ENCODE measurements at regions not wholly inside any gene's neighbourhood (a gene's known extent, or its start where the extent isn't known, plus 50 kb on each side); places are given as distances from the start of the nearest gene placed in this dataset.

DNA sequence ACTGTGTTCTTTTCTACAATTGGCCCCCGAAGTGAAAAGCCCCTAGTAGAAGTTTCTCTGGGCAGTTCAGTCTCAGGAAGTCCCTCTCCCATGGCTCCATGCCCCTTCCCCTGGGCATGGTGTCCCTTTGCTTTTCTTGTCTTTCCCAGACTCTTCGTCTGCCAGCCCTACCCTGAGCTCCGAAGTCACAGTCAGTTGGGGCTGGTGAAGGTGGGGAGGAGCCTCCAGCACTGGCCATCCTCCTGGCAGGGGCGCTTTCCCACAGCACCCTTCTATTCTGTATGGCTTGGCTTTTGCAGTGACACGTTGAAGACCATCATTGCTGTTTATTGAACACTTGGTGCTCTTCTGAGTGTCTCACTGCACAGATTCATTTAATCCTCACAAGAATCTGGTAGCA lies 195.1 kb upstream of the CADM1 start:
- H3K9me3 ChIP-seq (replicated peaks in 1 of 2; ENCODE audit: control insufficient read depth in 1 of 2, insufficient read depth in 1 of 2, low read length in 2 of 2), result peaks cover 0 to 4% of the 10 kb centered on the region in 2 donors
- no peak overlapping the region for H3K4me2 ChIP-seq (replicated peaks; ENCODE audit: extremely low read depth, low read length, poor library complexity, severe bottlenecking)
- intact Hi-C loops (cut with micrococcal nuclease), result no loop called here
- no peaks in the 10 kb centered on the region for H4K20me1 ChIP-seq (ENCODE audit: insufficient read depth, low read length)
- no peak overlapping the region for H2AFZ ChIP-seq (ENCODE audit: insufficient read depth, low read depth, low read length, poor library complexity, severe bottlenecking)
- TF ChIP-seq, protein P1, sequence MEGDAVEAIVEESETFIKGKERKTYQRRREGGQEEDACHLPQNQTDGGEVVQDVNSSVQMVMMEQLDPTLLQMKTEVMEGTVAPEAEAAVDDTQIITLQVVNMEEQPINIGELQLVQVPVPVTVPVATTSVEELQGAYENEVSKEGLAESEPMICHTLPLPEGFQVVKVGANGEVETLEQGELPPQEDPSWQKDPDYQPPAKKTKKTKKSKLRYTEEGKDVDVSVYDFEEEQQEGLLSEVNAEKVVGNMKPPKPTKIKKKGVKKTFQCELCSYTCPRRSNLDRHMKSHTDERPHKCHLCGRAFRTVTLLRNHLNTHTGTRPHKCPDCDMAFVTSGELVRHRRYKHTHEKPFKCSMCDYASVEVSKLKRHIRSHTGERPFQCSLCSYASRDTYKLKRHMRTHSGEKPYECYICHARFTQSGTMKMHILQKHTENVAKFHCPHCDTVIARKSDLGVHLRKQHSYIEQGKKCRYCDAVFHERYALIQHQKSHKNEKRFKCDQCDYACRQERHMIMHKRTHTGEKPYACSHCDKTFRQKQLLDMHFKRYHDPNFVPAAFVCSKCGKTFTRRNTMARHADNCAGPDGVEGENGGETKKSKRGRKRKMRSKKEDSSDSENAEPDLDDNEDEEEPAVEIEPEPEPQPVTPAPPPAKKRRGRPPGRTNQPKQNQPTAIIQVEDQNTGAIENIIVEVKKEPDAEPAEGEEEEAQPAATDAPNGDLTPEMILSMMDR (IDR thresholded peaks at IDR 0.05), result no peak
- Mint-ChIP-seq H3K36me3 (peaks cover 0 to 2% of the 10 kb centered on the region in 2 donors), H3K27ac (peak overlapping the region in 1 of 7 donors; percentile 42), H3K9me3 (peaks cover 0 to 8% (median 5%) of the 10 kb centered on the region in 7 donors), H3K4me3 (peak overlapping the region in 1 of 2 donors; percentile 33), H3K27me3 (ENCODE audit: low read depth in 3 of 3) (peaks cover 12 to 24% (median 13%) of the 10 kb centered on the region in 3 donors), H3K4me1 (peaks cover 17% of the 10 kb centered on the region)
- H3K4me1 ChIP-seq (ENCODE audit: control insufficient read depth in 1 of 2, insufficient read depth in 2 of 2, low read length in 2 of 2), result peaks cover 0 to 6% of the 10 kb centered on the region in 2 donors
- H3K27ac ChIP-seq (ENCODE audit: low read depth in 1 of 2, low read length in 2 of 2), result no peak overlapping the region
- WGBS (ENCODE audit: insufficient coverage), result 88% methylated on average over 2 of the region's 5 CpGs
- no peak overlapping the region for H3K9ac ChIP-seq (ENCODE audit: insufficient read depth, low read length, poor library complexity, severe bottlenecking)
- no peak for DNase-seq
- H3K36me3 ChIP-seq (replicated peaks in 1 of 2; ENCODE audit: control insufficient read depth in 1 of 2, insufficient read depth in 2 of 2, low read length in 2 of 2), result no peaks in the 10 kb centered on the region
- peaks cover 0 to 5% of the 10 kb centered on the region in 2 donors for H3K27me3 ChIP-seq (ENCODE audit: control insufficient read depth in 2 of 2, insufficient read depth in 2 of 2, low read length in 2 of 2)
- H3K4me3 ChIP-seq (replicated peaks in 1 of 3; ENCODE audit: low read depth in 2 of 3, low read length in 3 of 3), result no peak overlapping the region
- no peaks in the 10 kb centered on the region for H3K79me2 ChIP-seq (ENCODE audit: insufficient read depth, low read length)

- Histone ChIP-seq H3K4me1 (ENCODE audit: control insufficient read depth in 1 of 2, insufficient read depth in 2 of 2, low read length in 2 of 2) (peaks cover 0 to 6% of the 10 kb centered on the region in 2 donors), H3K9ac (ENCODE audit: insufficient read depth, low read length, poor library complexity, severe bottlenecking) (no peak overlapping the region)
These were observed 194.0 kb upstream of the CADM1 start for GRCh38 chr11:115698243-115698642.

More at GRCh38 chr11:115698243-115698642, 194.0 kb upstream of the CADM1 start:
- Histone ChIP-seq H3K36me3 (replicated peaks in 1 of 2; ENCODE audit: control insufficient read depth in 1 of 2, insufficient read depth in 2 of 2, low read length in 2 of 2) (no peaks in the 10 kb centered on the region), H3K79me2 (ENCODE audit: insufficient read depth, low read length) (no peaks in the 10 kb centered on the region), H3K27me3 (ENCODE audit: control insufficient read depth in 2 of 2, insufficient read depth in 2 of 2, low read length in 2 of 2) (peaks cover 0 to 5% of the 10 kb centered on the region in 2 donors), H3K9me3 (replicated peaks in 1 of 2; ENCODE audit: control insufficient read depth in 1 of 2, insufficient read depth in 1 of 2, low read length in 2 of 2) (no peaks in the 10 kb centered on the region), H3K4me2 (replicated peaks; ENCODE audit: extremely low read depth, low read length, poor library complexity, severe bottlenecking) (no peak overlapping the region), H3K4me3 (replicated peaks in 1 of 3; ENCODE audit: low read depth in 2 of 3, low read length in 3 of 3) (no peak overlapping the region), H3K27ac (ENCODE audit: low read depth in 1 of 2, low read length in 2 of 2) (no peak overlapping the region), H4K20me1 (ENCODE audit: insufficient read depth, low read length) (no peaks in the 10 kb centered on the region), H2AFZ (ENCODE audit: insufficient read depth, low read depth, low read length, poor library complexity, severe bottlenecking) (no peak overlapping the region)
- Mint-ChIP-seq H3K36me3 (no peaks in the 10 kb centered on the region), H3K27ac (no peak overlapping the region), H3K4me1 (peaks cover 18% of the 10 kb centered on the region), H3K9me3 (peaks cover 0 to 1% (median 0%) of the 10 kb centered on the region in 7 donors), H3K4me3 (peak overlapping the region in 1 of 2 donors; percentile 11), H3K27me3 (ENCODE audit: low read depth in 3 of 3) (peaks cover 10 to 25% (median 12%) of the 10 kb centered on the region in 3 donors)
- TF ChIP-seq, protein P1 (IDR thresholded peaks at IDR 0.05), result no peak
- 40% methylated on average over 1 of the region's 4 CpGs for WGBS (ENCODE audit: insufficient coverage)
- intact Hi-C loops (cut with micrococcal nuclease), result no loop called here
- no peak for DNase-seq

All from CD14-positive monocyte (primary cell).